Natural killer cell (primary cell): ENCODE measurements at regions not wholly inside any gene's neighbourhood (a gene's known extent, or its start where the extent isn't known, plus 50 kb on each side); places are given as distances from the start of the nearest gene placed in this dataset.

Experiments used
- ATAC-seq, 3 donors: fragments of 150-1000 bp in 2 of 3; fragments of 200-7000 bp in 1 of 3; cut with Tn5 transposase; 1 replicate in 1 of 3; 2 replicates in 2 of 3; pipeline ENCODE4 v1.10.0; 2021; ENCODE audit warnings: mild to moderate bottlenecking in 2 of 3, moderate library complexity in 2 of 3
- DNase-seq, 2 donors: peaks; one replicate each; pipeline versions ENCODE4 v3.0.0 to v3.0.0-alpha.2; 2013 to 2021; ENCODE audit warnings: mixed read lengths in 1 of 2
- H3K27ac ChIP-seq: one replicate; pipeline ENCODE4 v1.5.1; 2013; ENCODE audit warnings: mild to moderate bottlenecking, low read length
- H3K27me3 ChIP-seq: one replicate; pipeline ENCODE4 v1.6.1; 2013; ENCODE audit warnings: low read length; ENCODE audit not compliant: control insufficient read depth, insufficient read depth
- H3K36me3 ChIP-seq: one replicate; pipeline ENCODE4 v1.6.1; 2013; ENCODE audit warnings: low read length; ENCODE audit not compliant: control insufficient read depth, insufficient read depth
- H3K4me1 ChIP-seq: one replicate; pipeline ENCODE4 v1.6.1; 2013; ENCODE audit warnings: low read length; ENCODE audit not compliant: control insufficient read depth, insufficient read depth
- H3K4me3 ChIP-seq: one replicate; pipeline ENCODE4 v1.5.1; 2013; ENCODE audit warnings: low read length
- H3K9me3 ChIP-seq: one replicate; pipeline ENCODE4 v1.6.1; 2013; ENCODE audit warnings: low read length; ENCODE audit not compliant: control insufficient read depth, insufficient read depth
- H3K27ac Mint-ChIP-seq, 2 donors: one replicate each; pipeline ENCODE4 v1.8.0; 2022; ENCODE audit warnings: mild to moderate bottlenecking in 2 of 2, mixed read lengths in 2 of 2, moderate library complexity in 1 of 2
- H3K27me3 Mint-ChIP-seq, 2 donors: one replicate each; pipeline ENCODE4 v1.8.0; 2022; ENCODE audit warnings: low read depth in 2 of 2, mixed read lengths in 2 of 2
- H3K36me3 Mint-ChIP-seq: one replicate; pipeline ENCODE4 v1.8.0; 2022; ENCODE audit warnings: mixed read lengths
- H3K4me1 Mint-ChIP-seq, 2 donors: one replicate each; pipeline ENCODE4 v1.8.0; 2022; ENCODE audit warnings: mixed read lengths in 2 of 2
- H3K4me3 Mint-ChIP-seq: one replicate; pipeline ENCODE4 v1.8.0; 2022; ENCODE audit warnings: mild to moderate bottlenecking, moderate library complexity, mixed read lengths
- H3K9me3 Mint-ChIP-seq, 2 donors: one replicate each; pipeline ENCODE4 v1.8.0; 2022; ENCODE audit warnings: mixed read lengths in 2 of 2
- WGBS: methylation state at CpG from one replicate; pipeline ENCODE4 v1.1.7; 2013; ENCODE audit warnings: missing lambda C conversion rate; ENCODE audit not compliant: insufficient coverage; 5-methylcytosine and 5-hydroxymethylcytosine counted together
- intact Hi-C: fragments of 100-400 bp; cut with micrococcal nuclease; formaldehyde crosslinking; loops from one replicate; pipeline ENCODE4 v1.14.2; 2022
- TF ChIP-seq, protein P1 (sequence below): fragments of 200-600 bp; IDR thresholded peaks from one replicate; pipeline ENCODE4 v1.8.0; 2022; ENCODE audit warnings: antibody characterized with exemption

DNA sequence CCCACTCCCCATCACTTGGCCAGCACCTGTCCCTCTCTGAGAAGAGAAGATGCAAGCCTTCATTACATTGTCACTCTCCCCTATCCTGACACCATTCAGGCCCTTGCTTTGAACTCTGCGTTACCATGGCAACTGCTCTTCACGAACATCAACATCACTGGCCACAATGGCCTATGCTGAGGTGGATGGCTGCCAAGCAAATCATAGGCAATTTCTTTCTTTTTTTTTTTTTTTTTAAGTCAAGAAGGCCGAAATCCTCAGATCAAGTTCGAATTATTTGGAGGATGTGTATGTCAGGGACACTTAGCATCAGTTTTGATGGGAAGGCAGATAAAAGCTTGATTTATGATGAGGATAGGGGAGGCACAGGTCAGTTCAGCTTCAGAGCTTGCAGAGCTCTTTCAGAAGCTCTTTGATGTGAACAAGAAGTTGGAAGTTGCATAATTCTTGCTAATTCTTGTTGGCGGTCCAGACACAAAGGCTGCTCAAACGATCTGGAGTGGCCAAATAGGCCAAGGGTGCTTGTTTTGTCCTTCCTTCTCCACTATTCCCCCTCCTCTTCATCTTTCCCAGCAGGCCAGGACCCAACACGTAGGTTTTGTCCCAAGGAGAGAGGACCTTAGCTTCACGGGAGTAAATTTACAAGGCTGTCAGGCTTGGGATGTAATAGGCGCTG lies 179.9 kb upstream of the NPVF start:
- no peak for DNase-seq
- Mint-ChIP-seq H3K4me3 (no peak overlapping the region), H3K27ac (no peak overlapping the region), H3K36me3 (no peaks in the 10 kb centered on the region), H3K27me3 (peaks cover 16 to 21% of the 10 kb centered on the region in 2 donors), H3K4me1 (no peaks in the 10 kb centered on the region), H3K9me3 (no peaks in the 10 kb centered on the region)
- TF ChIP-seq, protein P1, sequence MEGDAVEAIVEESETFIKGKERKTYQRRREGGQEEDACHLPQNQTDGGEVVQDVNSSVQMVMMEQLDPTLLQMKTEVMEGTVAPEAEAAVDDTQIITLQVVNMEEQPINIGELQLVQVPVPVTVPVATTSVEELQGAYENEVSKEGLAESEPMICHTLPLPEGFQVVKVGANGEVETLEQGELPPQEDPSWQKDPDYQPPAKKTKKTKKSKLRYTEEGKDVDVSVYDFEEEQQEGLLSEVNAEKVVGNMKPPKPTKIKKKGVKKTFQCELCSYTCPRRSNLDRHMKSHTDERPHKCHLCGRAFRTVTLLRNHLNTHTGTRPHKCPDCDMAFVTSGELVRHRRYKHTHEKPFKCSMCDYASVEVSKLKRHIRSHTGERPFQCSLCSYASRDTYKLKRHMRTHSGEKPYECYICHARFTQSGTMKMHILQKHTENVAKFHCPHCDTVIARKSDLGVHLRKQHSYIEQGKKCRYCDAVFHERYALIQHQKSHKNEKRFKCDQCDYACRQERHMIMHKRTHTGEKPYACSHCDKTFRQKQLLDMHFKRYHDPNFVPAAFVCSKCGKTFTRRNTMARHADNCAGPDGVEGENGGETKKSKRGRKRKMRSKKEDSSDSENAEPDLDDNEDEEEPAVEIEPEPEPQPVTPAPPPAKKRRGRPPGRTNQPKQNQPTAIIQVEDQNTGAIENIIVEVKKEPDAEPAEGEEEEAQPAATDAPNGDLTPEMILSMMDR, result no peak
- H3K4me3 ChIP-seq, result no peak overlapping the region
- no peaks in the 10 kb centered on the region for H3K4me1 ChIP-seq
- ATAC-seq, result no peak
- no peaks in the 10 kb centered on the region for H3K36me3 ChIP-seq
- 84% methylated on average over 9 of the region's 9 CpGs for WGBS
- intact Hi-C loops, result no loop called here
- H3K27me3 ChIP-seq, result no peaks in the 10 kb centered on the region
- H3K27ac ChIP-seq, result no peak overlapping the region
- H3K9me3 ChIP-seq, result no peaks in the 10 kb centered on the region

DNA sequence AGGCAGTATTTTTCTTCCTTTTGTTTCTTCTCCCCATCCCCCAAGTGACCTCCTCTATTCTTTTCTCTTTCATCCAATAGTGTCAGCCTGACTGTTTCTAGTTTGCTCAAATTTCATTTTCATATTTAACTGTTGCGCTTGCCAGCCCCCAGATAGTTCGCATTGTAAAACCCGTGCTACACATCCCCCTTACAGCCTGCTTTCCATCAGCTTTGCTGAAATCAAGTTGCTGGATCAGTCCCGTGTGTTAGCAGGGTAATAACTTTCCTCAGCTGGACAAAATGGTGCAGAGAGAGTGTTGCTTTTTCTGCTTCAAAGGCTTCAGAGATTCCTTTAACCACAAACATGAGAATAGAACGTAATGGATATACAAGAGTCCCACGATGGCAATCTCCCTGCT lies 180.6 kb upstream of the NPVF start:
- TF ChIP-seq, protein P1, result no peak
- H3K9me3 ChIP-seq, result no peaks in the 10 kb centered on the region
- ATAC-seq (no peak), DNase-seq (no peak)
- Mint-ChIP-seq H3K4me3 (no peak overlapping the region), H3K4me1 (no peaks in the 10 kb centered on the region), H3K36me3 (no peaks in the 10 kb centered on the region), H3K27me3 (peaks cover 16 to 21% of the 10 kb centered on the region in 2 donors), H3K27ac (no peak overlapping the region), H3K9me3 (no peaks in the 10 kb centered on the region)
- H3K4me3 ChIP-seq, result no peak overlapping the region
- H3K27me3 ChIP-seq, result no peaks in the 10 kb centered on the region
- no peaks in the 10 kb centered on the region for H3K36me3 ChIP-seq
- intact Hi-C loops, result no loop called here
- no peaks in the 10 kb centered on the region for H3K4me1 ChIP-seq
- H3K27ac ChIP-seq, result no peak overlapping the region
- 85% methylated on average over 5 of the region's 6 CpGs for WGBS

DNA sequence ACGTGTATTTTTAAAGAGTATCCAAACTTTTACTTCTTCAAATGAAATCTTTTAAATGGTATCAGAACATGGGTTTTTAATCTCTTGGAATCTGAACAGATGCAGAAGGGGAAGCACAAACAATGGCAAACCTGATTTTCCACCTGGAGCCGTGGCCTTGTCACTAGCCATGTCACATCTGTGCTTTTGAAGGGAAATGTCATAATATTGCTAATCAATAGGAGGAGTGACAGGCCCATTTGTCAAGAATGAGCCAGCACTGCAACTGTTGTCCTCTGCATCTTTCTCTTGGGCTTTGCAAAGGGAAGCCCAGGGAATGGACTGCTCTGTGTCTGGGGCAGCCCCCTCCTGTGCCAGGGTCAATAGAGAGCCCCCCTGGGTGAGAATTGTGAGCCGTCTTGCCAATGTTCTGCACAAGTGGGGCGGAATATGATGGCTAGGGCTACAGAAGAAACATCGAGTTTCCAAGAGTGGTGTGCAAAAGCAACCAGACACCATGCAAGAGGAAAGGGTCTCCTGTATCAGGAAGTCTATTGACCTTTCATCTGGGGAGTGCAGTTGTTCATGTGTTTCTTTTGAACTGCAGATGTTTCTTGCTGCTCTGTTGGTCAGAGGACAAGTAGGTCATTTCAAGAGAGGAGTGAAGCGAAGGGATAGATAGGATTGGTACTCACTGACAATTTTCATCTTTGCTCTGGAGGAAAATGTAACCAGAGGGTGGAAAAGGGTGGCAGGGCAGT lies 181.8 kb upstream of the NPVF start:
- Mint-ChIP-seq H3K4me3 (no peak overlapping the region), H3K27me3 (peaks cover 10 to 21% of the 10 kb centered on the region in 2 donors), H3K9me3 (no peaks in the 10 kb centered on the region), H3K36me3 (no peaks in the 10 kb centered on the region), H3K27ac (no peak overlapping the region), H3K4me1 (no peaks in the 10 kb centered on the region)
- DNase-seq (no peak), ATAC-seq (no peak)
- Histone ChIP-seq H3K4me3 (no peak overlapping the region), H3K27ac (no peak overlapping the region), H3K9me3 (no peaks in the 10 kb centered on the region), H3K36me3 (no peaks in the 10 kb centered on the region), H3K4me1 (no peaks in the 10 kb centered on the region), H3K27me3 (no peaks in the 10 kb centered on the region)
- WGBS, result 83% methylated on average over 5 of the region's 6 CpGs
- TF ChIP-seq, protein P1, result no peak
- intact Hi-C loops, result no loop called here
